ENCODE measurements at regions not wholly inside any gene's neighbourhood (a gene's known extent, or its start where the extent isn't known, plus 50 kb on each side); places are given as distances from the start of the nearest gene placed in this dataset.

- H3K9me3 Mint-ChIP-seq = peaks cover 26% of the 10 kb centered on the region
- TF ChIP-seq CTCF (IDR thresholded peaks at IDR 0.05) = no peak
Measured at GRCh38 chr11:91591021-91591420, 633.6 kb upstream of the FAT3 start.

GRCh38 chr11:91587131-91587530 lies 637.5 kb upstream of the FAT3 start:
- no peak overlapping the region for H3K4me3 Mint-ChIP-seq
- no peak overlapping the region for H3K27ac Mint-ChIP-seq
- no peaks in the 10 kb centered on the region for H3K36me3 Mint-ChIP-seq (ENCODE audit: low read depth)
- H3K9me3 Mint-ChIP-seq = peaks cover 21% of the 10 kb centered on the region
- no peaks in the 10 kb centered on the region for H3K4me1 Mint-ChIP-seq
- no peaks in the 10 kb centered on the region for H3K27me3 Mint-ChIP-seq (ENCODE audit: low read depth, poor library complexity)
- DNase-seq = no peak
- TF ChIP-seq CTCF (IDR thresholded peaks at IDR 0.05) = no peak

More at GRCh38 chr11:91591021-91591420, 633.6 kb upstream of the FAT3 start:
- Mint-ChIP-seq H3K4me3 (no peak overlapping the region), H3K27ac (no peak overlapping the region), H3K4me1 (no peaks in the 10 kb centered on the region), H3K36me3 (ENCODE audit: low read depth) (no peaks in the 10 kb centered on the region), H3K27me3 (ENCODE audit: low read depth, poor library complexity) (no peaks in the 10 kb centered on the region)
- no peak for DNase-seq

- Mint-ChIP-seq H3K27me3 (ENCODE audit: low read depth, poor library complexity) (no peaks in the 10 kb centered on the region), H3K4me1 (no peaks in the 10 kb centered on the region), H3K27ac (no peak overlapping the region), H3K9me3 (peaks cover 26% of the 10 kb centered on the region), H3K36me3 (ENCODE audit: low read depth) (no peaks in the 10 kb centered on the region), H3K4me3 (no peak overlapping the region)
- TF ChIP-seq CTCF (IDR thresholded peaks at IDR 0.05) = no peak
- no peak for DNase-seq
Measured at GRCh38 chr11:91585035-91585801, 639.4 kb upstream of the FAT3 start.

- no peak for TF ChIP-seq CTCF (IDR thresholded peaks at IDR 0.05)
- DNase-seq = no peak
- Mint-ChIP-seq H3K9me3 (no peaks in the 10 kb centered on the region), H3K4me3 (no peak overlapping the region), H3K4me1 (no peaks in the 10 kb centered on the region), H3K27me3 (ENCODE audit: low read depth, poor library complexity) (no peaks in the 10 kb centered on the region), H3K27ac (no peak overlapping the region), H3K36me3 (ENCODE audit: low read depth) (no peaks in the 10 kb centered on the region)
Measured at GRCh38 chr11:91563176-91563575, 661.4 kb upstream of the FAT3 start.

GRCh38 chr11:91560434-91560833 lies 664.2 kb upstream of the FAT3 start:
- no peak for TF ChIP-seq CTCF (IDR thresholded peaks at IDR 0.05)
- no peaks in the 10 kb centered on the region for H3K36me3 Mint-ChIP-seq (ENCODE audit: low read depth)
- no peaks in the 10 kb centered on the region for H3K4me1 Mint-ChIP-seq
- no peak overlapping the region for H3K4me3 Mint-ChIP-seq
- no peaks in the 10 kb centered on the region for H3K27me3 Mint-ChIP-seq (ENCODE audit: low read depth, poor library complexity)
- DNase-seq = no peak
- no peaks in the 10 kb centered on the region for H3K9me3 Mint-ChIP-seq
- H3K27ac Mint-ChIP-seq = no peak overlapping the region

- Mint-ChIP-seq H3K9me3 (peaks cover 4% of the 10 kb centered on the region), H3K27ac (no peak overlapping the region), H3K27me3 (ENCODE audit: low read depth, poor library complexity) (no peaks in the 10 kb centered on the region), H3K36me3 (ENCODE audit: low read depth) (no peaks in the 10 kb centered on the region), H3K4me3 (no peak overlapping the region), H3K4me1 (no peaks in the 10 kb centered on the region)
- no peak for DNase-seq
- no peak for TF ChIP-seq CTCF (IDR thresholded peaks at IDR 0.05)
Measured at GRCh38 chr11:91538065-91538464, 686.6 kb upstream of the FAT3 start.

All from nephron progenitor cell (in vitro differentiated cells).